ENCODE measurements at regions not wholly inside any gene's neighbourhood (a gene's known extent, or its start where the extent isn't known, plus 50 kb on each side); places are given as distances from the start of the nearest gene placed in this dataset.

DNA sequence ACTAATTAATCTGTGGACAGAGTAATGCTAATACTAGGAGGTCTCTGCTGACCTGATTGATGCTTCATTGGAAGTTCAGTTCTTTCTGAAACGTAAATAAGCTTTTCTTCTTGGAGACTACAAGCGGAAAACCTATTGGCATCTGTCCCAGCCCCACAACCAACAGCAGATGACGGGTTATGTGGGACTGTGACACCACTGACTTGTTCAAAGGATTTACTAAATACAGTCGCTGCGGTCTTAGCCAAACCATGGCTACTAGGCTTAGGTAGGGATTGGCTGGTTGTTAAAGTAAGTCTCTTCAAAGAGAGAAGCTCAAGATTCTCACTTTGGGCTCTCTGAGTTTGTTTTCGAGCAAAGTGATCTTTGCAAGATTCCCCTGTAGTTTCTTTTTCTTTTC lies 68.3 kb downstream of the HYCC1 start:
- no peak overlapping the region for H3K4me3 Mint-ChIP-seq
- H3K4me1 Mint-ChIP-seq = peaks cover 19% of the 10 kb centered on the region
- H3K4me3 ChIP-seq = no peak overlapping the region
- no peaks in the 10 kb centered on the region for H3K79me2 ChIP-seq (ENCODE audit: low read depth)
- H4K20me1 ChIP-seq (ENCODE audit: low read depth) = no peaks in the 10 kb centered on the region
- H3K4me1 ChIP-seq = peaks cover 15% of the 10 kb centered on the region
- no peak overlapping the region for H3K4me2 ChIP-seq
- no peaks in the 10 kb centered on the region for H3F3A ChIP-seq (ENCODE audit: low read depth)
- no peak overlapping the region for H3K27ac Mint-ChIP-seq
- TF ChIP-seq EZH2 (IDR thresholded peaks at IDR 0.05) (no peak), EZH2phosphoT487 (IDR thresholded peaks at IDR 0.05) (no peak), CTCF (IDR thresholded peaks at IDR 0.05) (no peak)
- DNase-seq (ENCODE audit: low spot score) = peak; percentile 2
- H3K36me3 ChIP-seq = no peaks in the 10 kb centered on the region
- H3K27me3 ChIP-seq = no peaks in the 10 kb centered on the region
- no peaks in the 10 kb centered on the region for H3K27me3 Mint-ChIP-seq (ENCODE audit: insufficient read depth, low read depth)
- H2AFZ ChIP-seq (replicated peaks) = no peak overlapping the region
- H3K9me3 ChIP-seq (ENCODE audit: low read depth) = no peaks in the 10 kb centered on the region
- H3K9me3 Mint-ChIP-seq = no peaks in the 10 kb centered on the region
- H3K36me3 Mint-ChIP-seq = peaks cover 3% of the 10 kb centered on the region
- no peak overlapping the region for H3K9ac ChIP-seq
- H3K27ac ChIP-seq = no peak overlapping the region

- no peaks in the 10 kb centered on the region for H3K9me3 ChIP-seq (ENCODE audit: low read depth)
- no peaks in the 10 kb centered on the region for H3K9me3 Mint-ChIP-seq
- no peak overlapping the region for H3K27ac Mint-ChIP-seq
- H3K4me1 ChIP-seq = peaks cover 15% of the 10 kb centered on the region
- no peaks in the 10 kb centered on the region for H3K79me2 ChIP-seq (ENCODE audit: low read depth)
- no peaks in the 10 kb centered on the region for H3K27me3 Mint-ChIP-seq (ENCODE audit: insufficient read depth, low read depth)
- no peak overlapping the region for H2AFZ ChIP-seq (replicated peaks)
- H4K20me1 ChIP-seq (ENCODE audit: low read depth) = no peaks in the 10 kb centered on the region
- H3K36me3 ChIP-seq = no peaks in the 10 kb centered on the region
- peaks cover 5% of the 10 kb centered on the region for H3K36me3 Mint-ChIP-seq
- TF ChIP-seq CTCF (IDR thresholded peaks at IDR 0.05) (no peak), EZH2 (IDR thresholded peaks at IDR 0.05) (no peak), EZH2phosphoT487 (IDR thresholded peaks at IDR 0.05) (no peak)
- H3K4me2 ChIP-seq = no peak overlapping the region
- no peak overlapping the region for H3K4me3 ChIP-seq
- no peak overlapping the region for H3K9ac ChIP-seq
- peaks cover 16% of the 10 kb centered on the region for H3K4me1 Mint-ChIP-seq
- H3F3A ChIP-seq (ENCODE audit: low read depth) = no peaks in the 10 kb centered on the region
- no peak for DNase-seq (ENCODE audit: low spot score)
- H3K27ac ChIP-seq = no peak overlapping the region
- no peaks in the 10 kb centered on the region for H3K27me3 ChIP-seq
- H3K4me3 Mint-ChIP-seq = no peak overlapping the region
Observed at GRCh38 chr7:22944510-22944909, 69.4 kb downstream of the HYCC1 start.

DNA sequence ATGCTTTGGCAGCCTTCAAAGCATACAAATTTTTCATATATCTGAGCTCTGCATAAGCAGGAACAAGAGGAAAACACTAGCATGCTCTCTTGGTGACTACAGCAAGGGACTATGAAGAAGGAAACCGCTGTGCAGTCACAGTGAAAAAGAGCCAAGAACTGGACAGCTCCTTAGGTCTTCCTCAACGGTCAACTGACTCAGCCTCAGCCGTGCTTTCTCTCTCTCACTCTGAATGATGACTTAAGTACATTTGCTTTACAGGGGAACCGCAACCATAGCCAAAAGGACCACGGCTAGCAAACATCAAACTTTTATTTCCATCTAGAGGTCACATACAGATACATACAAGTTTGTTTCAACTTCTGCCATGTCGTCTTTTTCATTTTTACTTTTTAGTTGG lies 69.9 kb downstream of the HYCC1 start:
- Histone ChIP-seq H3K4me1 (peaks cover 13% of the 10 kb centered on the region), H3F3A (ENCODE audit: low read depth) (no peaks in the 10 kb centered on the region), H4K20me1 (ENCODE audit: low read depth) (no peaks in the 10 kb centered on the region), H3K9ac (no peak overlapping the region), H3K4me2 (no peak overlapping the region), H3K27me3 (no peaks in the 10 kb centered on the region), H3K9me3 (ENCODE audit: low read depth) (no peaks in the 10 kb centered on the region), H2AFZ (replicated peaks) (no peak overlapping the region), H3K4me3 (no peak overlapping the region), H3K27ac (no peak overlapping the region), H3K36me3 (no peaks in the 10 kb centered on the region), H3K79me2 (ENCODE audit: low read depth) (no peaks in the 10 kb centered on the region)
- H3K27me3 Mint-ChIP-seq (ENCODE audit: insufficient read depth, low read depth) = no peaks in the 10 kb centered on the region
- peaks cover 11% of the 10 kb centered on the region for H3K4me1 Mint-ChIP-seq
- H3K27ac Mint-ChIP-seq = no peak overlapping the region
- H3K36me3 Mint-ChIP-seq = peaks cover 5% of the 10 kb centered on the region
- no peak overlapping the region for H3K4me3 Mint-ChIP-seq
- DNase-seq (ENCODE audit: low spot score) = peak; percentile 4
- H3K9me3 Mint-ChIP-seq = no peaks in the 10 kb centered on the region
- no peak for TF ChIP-seq CTCF (IDR thresholded peaks at IDR 0.05)
- no peak for TF ChIP-seq EZH2 (IDR thresholded peaks at IDR 0.05)
- no peak for TF ChIP-seq EZH2phosphoT487 (IDR thresholded peaks at IDR 0.05)
